H9 (cell line): ENCODE measurements at regions not wholly inside any gene's neighbourhood (a gene's known extent, or its start where the extent isn't known, plus 50 kb on each side); places are given as distances from the start of the nearest gene placed in this dataset.

Experiments used
- DNase-seq: peaks from one replicate; pipeline ENCODE4 v3.0.0-alpha.2; 2017
- H2AFZ ChIP-seq: one replicate; pipeline ENCODE4 v1.6.1; 2013; ENCODE audit warnings: mild to moderate bottlenecking, low read length, control low read depth, moderate library complexity
- H2AK5ac ChIP-seq: 2 replicates; pipeline ENCODE4 v1.6.1; 2013; ENCODE audit warnings: low read length, control low read depth, mixed read lengths; ENCODE audit not compliant: insufficient read length
- H2BK120ac ChIP-seq: one replicate; pipeline ENCODE4 v1.6.1; 2013; ENCODE audit warnings: low read depth, mild to moderate bottlenecking, low read length, control low read depth, inconsistent platforms; ENCODE audit not compliant: poor library complexity, severe bottlenecking
- H2BK12ac ChIP-seq: 2 replicates; pipeline ENCODE4 v1.6.1; 2013; ENCODE audit warnings: low read length, control low read depth, mixed read lengths, low read depth; ENCODE audit not compliant: insufficient read length
- H2BK15ac ChIP-seq: 2 replicates; pipeline ENCODE4 v1.6.1; 2013; ENCODE audit warnings: low read depth, low read length, control low read depth
- H2BK20ac ChIP-seq: one replicate; pipeline ENCODE4 v1.6.1; 2013; ENCODE audit warnings: low read depth, mild to moderate bottlenecking, low read length, control low read depth, inconsistent platforms; ENCODE audit not compliant: poor library complexity, severe bottlenecking
- H2BK5ac ChIP-seq: 2 replicates; pipeline ENCODE4 v1.6.1; 2013; ENCODE audit warnings: low read length, control low read depth, mixed read lengths; ENCODE audit not compliant: insufficient read length
- H3K14ac ChIP-seq: 2 replicates; pipeline ENCODE4 v1.6.1; 2013; ENCODE audit warnings: low read length, control low read depth; ENCODE audit not compliant: insufficient read depth
- H3K18ac ChIP-seq: 2 replicates; pipeline ENCODE4 v1.6.1; 2013; ENCODE audit warnings: low read depth, mild to moderate bottlenecking, mixed read lengths, low read length, control low read depth; ENCODE audit not compliant: insufficient read length
- H3K23ac ChIP-seq: 2 replicates; pipeline ENCODE4 v1.6.1; 2013; ENCODE audit warnings: low read length, control low read depth, mixed read lengths, low read depth; ENCODE audit not compliant: insufficient read length
- H3K23me2 ChIP-seq: 2 replicates; pipeline ENCODE4 v1.6.1; 2013; ENCODE audit warnings: low read depth, mild to moderate bottlenecking, mixed read lengths, low read length, control low read depth; ENCODE audit not compliant: insufficient read length, poor library complexity, severe bottlenecking
- H3K27ac ChIP-seq: 2 replicates; pipeline ENCODE4 v1.5.1; 2013; ENCODE audit warnings: low read length, control low read depth, mixed read lengths, low read depth; ENCODE audit not compliant: insufficient read length
- H3K27me3 ChIP-seq: 2 replicates; pipeline ENCODE4 v1.6.1; 2013; ENCODE audit warnings: low read length, control low read depth, inconsistent platforms; ENCODE audit not compliant: insufficient read depth
- H3K4ac ChIP-seq: 2 replicates; pipeline ENCODE4 v1.6.1; 2013; ENCODE audit warnings: low read depth, mild to moderate bottlenecking, control low read depth, inconsistent platforms, low read length, moderate library complexity
- H3K4me1 ChIP-seq: 2 replicates; pipeline ENCODE4 v1.6.1; 2013; ENCODE audit warnings: low read length, control low read depth, inconsistent platforms; ENCODE audit not compliant: insufficient read depth
- H3K4me2 ChIP-seq: 2 replicates; pipeline ENCODE4 v1.6.1; 2013; ENCODE audit warnings: low read length, control low read depth, mixed read lengths; ENCODE audit not compliant: insufficient read length, insufficient read depth
- H3K56ac ChIP-seq: 2 replicates; pipeline ENCODE4 v1.6.1; 2013; ENCODE audit warnings: low read depth, mild to moderate bottlenecking, mixed read lengths, low read length, control low read depth; ENCODE audit not compliant: insufficient read length
- H3K79me1 ChIP-seq: 2 replicates; pipeline ENCODE4 v1.6.1; 2013; ENCODE audit warnings: low read depth, mild to moderate bottlenecking, moderate library complexity, low read length, control low read depth, inconsistent platforms; ENCODE audit not compliant: insufficient read depth, poor library complexity, severe bottlenecking
- H3K79me2 ChIP-seq: 2 replicates; pipeline ENCODE4 v1.6.1; 2013; ENCODE audit warnings: low read length, control low read depth, inconsistent platforms; ENCODE audit not compliant: insufficient read depth
- H3K9ac ChIP-seq: 2 replicates; pipeline ENCODE4 v1.6.1; 2013; ENCODE audit warnings: low read length, control low read depth, mixed read lengths; ENCODE audit not compliant: insufficient read length; ENCODE audit errors: extremely low read depth
- H3K9me3 ChIP-seq: one replicate; pipeline ENCODE4 v1.6.1; 2013; ENCODE audit warnings: low read depth, low read length, inconsistent platforms; ENCODE audit not compliant: control insufficient read depth
- H3T11ph ChIP-seq: one replicate; pipeline ENCODE4 v1.6.1; 2013; ENCODE audit warnings: mild to moderate bottlenecking, low read length, control low read depth, inconsistent platforms
- H4K20me1 ChIP-seq: one replicate; pipeline ENCODE4 v1.6.1; 2013; ENCODE audit not compliant: control insufficient read depth, insufficient read length, insufficient read depth
- H4K5ac ChIP-seq: 2 replicates; pipeline ENCODE4 v1.6.1; 2013; ENCODE audit warnings: low read depth, mild to moderate bottlenecking, mixed read lengths, low read length, control low read depth; ENCODE audit not compliant: insufficient read length
- H4K8ac ChIP-seq: replicated peaks from 2 replicates; pipeline ENCODE4 v1.6.1; 2013; ENCODE audit warnings: low read length, control low read depth, mixed read lengths, low read depth; ENCODE audit not compliant: insufficient read length
- H4K91ac ChIP-seq: 2 replicates; pipeline ENCODE4 v1.6.1; 2013; ENCODE audit warnings: low read depth, mild to moderate bottlenecking, moderate library complexity, mixed read lengths, low read length, control low read depth; ENCODE audit not compliant: insufficient read length
- H3K27ac Mint-ChIP-seq, 3 experiments: 2 replicates in 2 of 3; 3 replicates in 1 of 3; pipeline ENCODE4 v1.8.0; 2020 to 2021; ENCODE audit warnings: mixed read lengths in 3 of 3, mild to moderate bottlenecking in 1 of 3, moderate library complexity in 1 of 3
- H3K27me3 Mint-ChIP-seq: 2 replicates; pipeline ENCODE4 v1.8.0; 2021; ENCODE audit warnings: low read depth, mild to moderate bottlenecking, moderate library complexity, mixed read lengths
- H3K36me3 Mint-ChIP-seq, 3 experiments: 2 replicates in 2 of 3; 3 replicates in 1 of 3; pipeline ENCODE4 v1.8.0; 2020 to 2021; ENCODE audit warnings: low read depth in 3 of 3, mixed read lengths in 3 of 3; ENCODE audit not compliant: insufficient read depth in 1 of 3
- H3K4me1 Mint-ChIP-seq, 2 experiments: 2 replicates each; pipeline ENCODE4 v1.8.0; 2020; ENCODE audit warnings: mixed read lengths in 2 of 2
- H3K4me3 Mint-ChIP-seq, 2 experiments: 2 replicates in 1 of 2; 3 replicates in 1 of 2; pipeline ENCODE4 v1.8.0; 2020 to 2021; ENCODE audit warnings: mild to moderate bottlenecking in 2 of 2, mixed read lengths in 2 of 2, moderate library complexity in 1 of 2
- H3K9me3 Mint-ChIP-seq, 2 experiments: 2 replicates in 1 of 2; 3 replicates in 1 of 2; pipeline ENCODE4 v1.8.0; 2020; ENCODE audit warnings: mild to moderate bottlenecking in 2 of 2, mixed read lengths in 2 of 2, moderate library complexity in 1 of 2
- WGBS: extraction: QIAGEN DNeasy Blood & Tissue Kit; methylation state at CpG from one replicate; pipeline ENCODE4 v1.1.7; 2013; ENCODE audit warnings: missing lambda C conversion rate, low lambda C conversion rate, mixed read lengths; ENCODE audit not compliant: insufficient read length; ENCODE audit errors: extremely low coverage; 5-methylcytosine and 5-hydroxymethylcytosine counted together
- TF ChIP-seq, protein P1 (sequence below): fragments of 200-600 bp; sonication (generic); conservative IDR thresholded peaks from 3 replicates; pipeline ENCODE4 v1.8.0; 2021; ENCODE audit warnings: antibody characterized with exemption, mild to moderate bottlenecking

DNA sequence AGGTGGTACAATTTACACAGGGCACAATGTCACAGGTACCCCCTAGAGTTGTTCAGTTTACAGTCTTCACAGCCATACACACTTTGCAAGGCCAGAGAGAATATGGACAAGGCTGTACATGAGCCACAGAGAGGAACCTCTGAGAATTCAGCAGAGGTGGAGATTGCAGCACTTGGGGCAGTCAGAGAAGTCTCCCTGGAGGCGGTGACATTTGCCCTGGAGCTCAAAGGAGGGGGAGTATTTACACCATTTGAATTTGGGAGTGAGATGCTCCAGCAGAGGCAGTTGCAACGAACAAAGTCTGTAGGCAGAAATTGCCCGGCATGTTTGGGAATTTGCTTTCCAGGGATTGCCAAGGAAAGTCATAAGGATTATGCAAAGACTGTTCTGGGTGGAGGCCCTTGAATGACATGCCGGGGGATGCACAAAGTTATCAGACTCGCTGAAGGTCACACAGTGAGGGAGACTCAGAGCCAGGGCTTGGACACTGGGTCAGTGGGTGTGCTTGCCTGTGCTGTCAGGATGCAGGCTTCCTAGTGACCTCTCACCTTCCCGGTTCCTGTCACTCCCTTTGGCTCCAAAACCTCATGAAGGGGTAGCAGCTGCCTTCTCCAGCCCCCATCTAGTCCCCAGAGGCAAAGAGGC, 160.7 kb upstream of the PCBD1 start:
- H3K23ac ChIP-seq = no peak overlapping the region
- TF ChIP-seq, protein P1, sequence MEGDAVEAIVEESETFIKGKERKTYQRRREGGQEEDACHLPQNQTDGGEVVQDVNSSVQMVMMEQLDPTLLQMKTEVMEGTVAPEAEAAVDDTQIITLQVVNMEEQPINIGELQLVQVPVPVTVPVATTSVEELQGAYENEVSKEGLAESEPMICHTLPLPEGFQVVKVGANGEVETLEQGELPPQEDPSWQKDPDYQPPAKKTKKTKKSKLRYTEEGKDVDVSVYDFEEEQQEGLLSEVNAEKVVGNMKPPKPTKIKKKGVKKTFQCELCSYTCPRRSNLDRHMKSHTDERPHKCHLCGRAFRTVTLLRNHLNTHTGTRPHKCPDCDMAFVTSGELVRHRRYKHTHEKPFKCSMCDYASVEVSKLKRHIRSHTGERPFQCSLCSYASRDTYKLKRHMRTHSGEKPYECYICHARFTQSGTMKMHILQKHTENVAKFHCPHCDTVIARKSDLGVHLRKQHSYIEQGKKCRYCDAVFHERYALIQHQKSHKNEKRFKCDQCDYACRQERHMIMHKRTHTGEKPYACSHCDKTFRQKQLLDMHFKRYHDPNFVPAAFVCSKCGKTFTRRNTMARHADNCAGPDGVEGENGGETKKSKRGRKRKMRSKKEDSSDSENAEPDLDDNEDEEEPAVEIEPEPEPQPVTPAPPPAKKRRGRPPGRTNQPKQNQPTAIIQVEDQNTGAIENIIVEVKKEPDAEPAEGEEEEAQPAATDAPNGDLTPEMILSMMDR = no peak
- no peak overlapping the region for H2BK120ac ChIP-seq
- Mint-ChIP-seq H3K27me3 (peaks cover 5% of the 10 kb centered on the region), H3K27ac (peak overlapping the region in 1 of 3 experiments; percentile 13; a peak in 2 of 7 replicates), H3K4me3 (no peak overlapping the region), H3K4me1 (peaks cover 4 to 7% of the 10 kb centered on the region in 2 experiments), H3K9me3 (no peaks in the 10 kb centered on the region), H3K36me3 (no peaks in the 10 kb centered on the region)
- H3K23me2 ChIP-seq = no peaks in the 10 kb centered on the region
- no peak overlapping the region for H4K5ac ChIP-seq
- no CpG with 5 or more reads among the region's 6 CpGs for WGBS
- H3K18ac ChIP-seq = no peak overlapping the region
- no peaks in the 10 kb centered on the region for H3K9me3 ChIP-seq
- H3K14ac ChIP-seq = no peak overlapping the region
- H4K8ac ChIP-seq = no peak overlapping the region
- no peaks in the 10 kb centered on the region for H3K4me1 ChIP-seq
- H2AK5ac ChIP-seq = no peak overlapping the region
- H3K4me2 ChIP-seq = no peak overlapping the region
- H2AFZ ChIP-seq = no peak overlapping the region
- H3K79me1 ChIP-seq = no peaks in the 10 kb centered on the region
- H3K27me3 ChIP-seq = no peaks in the 10 kb centered on the region
- H3K4ac ChIP-seq = no peak overlapping the region
- no peaks in the 10 kb centered on the region for H3K79me2 ChIP-seq
- no peak overlapping the region for H2BK12ac ChIP-seq
- no peak overlapping the region for H3K9ac ChIP-seq
- H4K20me1 ChIP-seq = peaks cover 4% of the 10 kb centered on the region
- no peak overlapping the region for H2BK5ac ChIP-seq
- no peak overlapping the region for H3T11ph ChIP-seq
- H3K56ac ChIP-seq = no peak overlapping the region
- H2BK20ac ChIP-seq = no peak overlapping the region
- DNase-seq = no peak
- H3K27ac ChIP-seq = no peak overlapping the region
- H2BK15ac ChIP-seq = no peak overlapping the region
- no peak overlapping the region for H4K91ac ChIP-seq
